Left lobe of liver (tissue), 2 donors: ENCODE measurements at regions not wholly inside any gene's neighbourhood (a gene's known extent, or its start where the extent isn't known, plus 50 kb on each side); places are given as distances from the start of the nearest gene placed in this dataset.

Source experiments
- ATAC-seq: fragments of 200-7000 bp; cut with Tn5 transposase; one replicate; pipeline ENCODE4 v1.9.1; 2020; ENCODE audit warnings: mild to moderate bottlenecking, moderate library complexity
- DNase-seq: peaks from one replicate; pipeline ENCODE4 v3.0.0-alpha.2; 2020; ENCODE audit warnings: low spot score
- donor health status: DM: no; HTN: no; CAD: no; lungs with moderate emphysema.
- donor health status: DM: no; HTN: yes; CAD: no.

GRCh38 chr12:12015073-12015685 is 55.6 kb upstream of the BCL2L14 start:
- DNase-seq (no peak), ATAC-seq (no peak)

- no peak for DNase-seq
- ATAC-seq, result no peak
Observed at GRCh38 chr12:12016284-12017100, 54.2 kb upstream of the BCL2L14 start.

GRCh38 chr12:12017135-12017581 is 53.6 kb upstream of the BCL2L14 start:
- no peak for DNase-seq
- ATAC-seq, result peak; percentile 42

- ATAC-seq, result no peak
- no peak for DNase-seq
Observed at GRCh38 chr12:12017798-12018197, 52.9 kb upstream of the BCL2L14 start.

- ATAC-seq (no peak), DNase-seq (no peak)
Observed at GRCh38 chr12:12018454-12018853, 52.3 kb upstream of the BCL2L14 start.

GRCh38 chr12:12019881-12020280 is 50.9 kb upstream of the BCL2L14 start:
- no peak for ATAC-seq

GRCh38 chr12:12020762-12021161 is 50.0 kb upstream of the BCL2L14 start:
- no peak for DNase-seq
- ATAC-seq, result no peak

More at GRCh38 chr12:12019881-12020280, 50.9 kb upstream of the BCL2L14 start:
- no peak for DNase-seq
